GM18867 (cell line): ENCODE measurements at regions not wholly inside any gene's neighbourhood (a gene's known extent, or its start where the extent isn't known, plus 50 kb on each side); places are given as distances from the start of the nearest gene placed in this dataset.
A peak's percentile ranks its signal among the peaks of the same experiment; 100 is the strongest.

Experiments used
- ATAC-seq: cut with Tn5 transposase; IDR thresholded peaks from one replicate; pipeline ENCODE4 v1.9.1; 2021; ENCODE audit warnings: mild to moderate bottlenecking, moderate library complexity; ENCODE audit not compliant: unreplicated experiment

DNA sequence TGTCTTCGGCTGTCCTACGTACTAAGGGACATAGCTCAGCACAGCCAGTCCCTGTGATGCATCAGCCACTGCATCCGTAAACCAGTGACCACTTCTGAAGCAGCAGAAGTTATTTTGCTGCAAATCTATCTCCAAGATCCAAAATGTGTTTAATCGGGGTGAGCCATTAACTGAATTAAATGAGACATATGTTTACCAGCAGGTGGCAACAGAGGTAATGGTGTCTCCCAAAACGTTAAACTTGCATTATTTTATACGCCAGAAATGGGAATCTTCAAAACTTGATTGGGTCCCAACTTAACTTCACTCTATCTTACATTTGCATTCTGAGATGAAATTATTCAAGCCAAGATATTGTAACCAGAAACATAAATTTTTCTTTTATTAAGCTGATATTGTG, 75.3 kb upstream of the BOC start:
- ATAC-seq: no peak

DNA sequence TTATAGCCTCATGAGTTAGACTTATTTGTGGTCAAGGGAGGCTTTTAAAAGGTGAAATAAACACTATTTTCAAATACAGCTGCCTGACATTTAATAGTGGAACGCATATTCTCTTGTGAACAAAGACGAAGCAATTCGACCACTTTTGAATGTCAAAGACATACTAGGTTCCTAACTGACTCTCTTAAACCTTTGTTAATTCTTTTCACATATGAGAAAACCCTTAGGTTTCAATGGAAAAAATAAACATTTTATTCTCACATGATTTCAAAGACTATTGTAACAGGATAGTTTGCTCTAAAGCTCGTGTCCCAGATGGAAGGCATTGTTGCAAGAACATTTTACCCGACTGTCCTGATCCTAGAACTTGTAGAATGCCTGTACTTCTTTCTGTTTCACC, 74.8 kb upstream of the BOC start:
- no peak for ATAC-seq

DNA sequence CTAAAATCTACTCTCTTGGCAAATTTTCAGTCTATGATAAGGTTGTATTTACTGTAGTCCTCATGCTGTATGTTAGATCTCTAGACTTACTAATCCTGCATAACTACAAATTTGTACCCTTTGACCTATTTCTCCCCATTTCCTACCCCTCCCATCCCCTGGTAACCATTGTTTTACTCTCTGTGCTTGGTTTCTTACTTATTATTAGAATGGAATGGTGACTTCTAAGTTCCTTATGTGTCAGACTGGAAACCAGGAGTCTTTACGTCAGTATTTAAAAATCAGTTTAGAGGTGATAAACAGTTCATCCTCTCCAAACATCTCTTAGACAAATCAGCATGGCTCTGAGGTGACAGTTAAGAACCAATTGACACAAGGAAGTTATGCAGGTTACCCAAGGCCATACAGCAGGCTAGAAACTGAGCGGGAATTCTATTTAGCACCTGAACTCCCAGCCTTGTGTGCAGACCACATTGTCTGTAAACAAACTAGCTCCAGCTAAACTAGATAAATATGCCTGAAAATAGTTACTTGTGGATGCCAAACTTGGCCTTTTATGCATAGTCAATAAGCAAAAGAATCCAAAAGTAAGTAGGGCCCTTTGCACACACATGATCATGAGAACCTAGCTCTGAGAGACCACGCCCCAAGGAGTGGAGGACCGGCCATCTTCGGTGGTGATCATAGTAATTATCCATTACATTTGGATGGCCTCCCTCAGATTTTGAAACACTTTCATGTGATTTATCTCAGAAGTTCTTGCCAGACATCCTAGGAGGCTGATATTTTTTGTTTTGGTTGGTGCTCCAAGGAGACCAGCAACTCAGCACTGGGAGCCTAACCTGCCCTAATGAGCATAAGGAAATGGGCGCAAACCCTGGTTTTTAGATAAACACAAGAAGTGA, 72.3 kb upstream of the BOC start:
- no peak for ATAC-seq

DNA sequence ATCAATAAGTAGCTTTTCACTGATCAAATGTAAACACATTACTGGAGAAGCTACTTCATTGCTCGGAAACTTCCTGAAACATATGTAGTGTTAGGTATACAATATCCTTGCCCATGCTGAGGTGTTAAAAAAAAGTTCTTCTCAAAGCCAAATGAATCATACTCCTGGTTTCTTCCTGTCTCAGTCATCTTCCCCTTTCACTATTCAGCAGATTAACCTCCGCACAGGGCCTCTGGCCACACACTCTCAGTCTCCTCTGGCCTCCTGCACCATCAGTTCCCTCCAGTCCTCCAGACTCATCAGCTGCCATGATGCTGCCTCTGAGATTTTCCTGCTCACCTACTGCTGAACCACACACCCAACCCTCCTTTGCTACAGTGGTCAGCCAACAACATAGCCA, 70.5 kb upstream of the BOC start:
- peak; percentile 53 for ATAC-seq

DNA sequence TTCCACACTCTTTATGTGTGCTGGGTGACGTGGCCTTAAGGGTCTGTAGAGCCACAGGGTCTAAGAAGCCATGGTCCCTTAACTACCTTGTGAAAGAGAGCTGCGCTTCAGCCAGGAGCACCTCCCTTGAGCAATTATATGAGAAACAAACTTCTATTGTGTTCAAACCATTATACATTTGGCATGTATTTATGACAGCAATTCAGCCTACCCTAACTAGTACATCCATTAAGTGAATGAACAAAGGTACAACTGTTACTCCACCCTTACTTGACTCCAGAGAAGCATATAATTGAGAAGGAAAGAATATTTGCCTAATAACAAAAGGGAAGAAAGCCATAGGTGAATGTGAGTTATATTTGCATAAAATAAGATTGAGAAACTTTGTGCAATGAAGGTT, 69.8 kb upstream of the BOC start:
- ATAC-seq: no peak

DNA sequence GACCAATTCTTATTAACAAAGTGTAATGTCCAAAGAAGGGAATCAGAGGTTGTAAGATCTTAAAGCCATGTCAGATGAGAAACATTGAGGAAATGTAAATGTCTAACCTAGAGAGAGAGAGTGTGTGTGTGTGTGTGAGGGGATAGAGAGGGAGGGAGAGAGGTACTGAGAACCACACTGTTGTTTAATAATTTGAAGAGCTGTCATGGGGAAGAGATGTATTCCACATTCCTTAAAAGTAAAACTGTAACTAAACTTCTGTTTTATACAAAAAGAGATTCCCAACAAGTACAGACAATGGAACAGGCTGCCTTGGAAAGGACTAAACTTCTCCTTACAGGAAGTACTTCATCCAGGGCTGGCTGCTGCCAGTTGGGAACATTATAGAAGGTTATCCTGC, 68.9 kb upstream of the BOC start:
- no peak for ATAC-seq

DNA sequence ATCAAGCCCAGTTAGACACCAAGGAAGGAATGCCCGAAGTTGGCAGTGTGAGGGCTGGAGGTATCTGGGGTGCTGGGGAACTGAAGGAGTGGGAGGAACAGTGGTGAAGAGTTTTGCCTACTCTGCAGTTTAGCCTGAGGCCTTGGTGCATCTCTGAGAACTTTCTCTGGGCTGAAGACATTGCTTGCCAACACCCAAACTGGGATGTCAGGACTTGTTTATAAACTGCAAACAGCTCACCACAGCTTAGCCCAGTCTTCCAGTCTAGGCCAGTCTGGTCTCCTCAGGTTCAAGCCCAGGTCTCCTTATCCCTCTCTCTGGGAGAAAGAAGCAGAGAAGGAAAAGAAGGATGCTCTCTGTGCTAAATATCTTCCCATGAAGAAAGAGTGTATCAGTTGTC, 68.0 kb upstream of the BOC start:
- ATAC-seq: no peak

DNA sequence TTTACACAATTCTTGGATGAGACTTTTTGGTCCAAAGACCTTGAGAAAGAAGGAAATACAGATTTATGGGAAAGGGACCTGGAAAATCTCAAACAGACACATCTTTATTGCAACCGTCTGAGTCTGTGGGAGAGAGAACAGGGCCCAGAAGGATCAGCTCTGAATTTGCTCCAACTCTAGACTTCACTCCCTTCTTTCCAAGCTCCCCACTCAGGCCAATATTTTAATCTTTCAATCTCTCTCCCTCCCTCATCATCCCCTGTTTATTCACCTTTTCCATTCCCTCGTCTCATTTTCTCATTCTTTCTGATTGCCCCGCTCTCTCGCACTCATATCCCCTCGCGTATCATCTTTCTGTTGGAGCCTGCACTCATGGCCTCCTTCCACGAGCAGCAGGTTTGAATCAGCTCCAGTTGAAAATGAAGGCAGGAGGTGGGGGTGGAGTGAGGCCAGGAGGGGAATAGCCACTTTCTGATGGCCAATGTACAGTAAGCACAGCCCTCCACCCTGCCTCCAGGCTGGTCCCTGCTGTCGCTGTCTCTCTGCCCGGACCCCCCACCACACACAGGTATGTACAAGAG, 63.6 kb upstream of the BOC start:
- no peak for ATAC-seq

DNA sequence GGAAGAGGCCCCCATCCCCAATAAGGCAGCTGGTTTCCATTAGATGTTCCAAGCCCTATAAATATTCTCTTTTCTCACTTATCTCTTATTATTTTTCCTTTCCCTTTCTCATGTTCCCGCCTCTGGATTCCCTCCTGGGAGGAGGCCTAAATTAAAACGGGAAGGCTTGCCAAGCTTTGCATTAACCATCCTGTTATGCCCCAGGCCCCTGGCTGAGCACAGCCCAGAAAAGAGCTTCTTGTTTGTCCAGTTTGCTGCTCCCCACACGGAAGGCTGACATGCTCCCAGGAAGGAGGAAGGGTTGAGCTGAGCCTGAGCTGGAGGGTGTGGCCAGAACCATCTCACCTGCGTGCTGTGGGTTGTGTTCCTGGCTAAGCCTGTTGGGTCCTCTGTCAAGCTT, 63.1 kb upstream of the BOC start:
- no peak for ATAC-seq

DNA sequence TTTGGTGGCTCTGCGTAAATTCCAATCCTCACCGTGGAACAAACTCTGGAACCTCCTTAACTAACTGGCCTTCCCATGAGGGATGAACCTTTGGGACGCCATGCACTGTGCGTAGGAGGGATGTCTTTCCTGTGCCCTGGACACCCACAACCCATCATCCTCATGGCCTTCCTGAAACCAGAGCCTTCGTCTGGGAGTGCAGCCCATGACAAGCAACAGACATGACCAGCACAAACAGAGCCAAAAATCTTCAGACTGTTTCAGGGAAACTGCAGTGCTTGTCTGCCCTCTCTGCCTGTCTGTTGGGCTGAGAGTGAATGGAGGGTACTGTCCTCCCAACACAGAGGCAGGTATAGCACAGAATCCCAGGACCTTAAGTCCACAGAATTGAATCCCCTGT, 61.1 kb upstream of the BOC start:
- no peak for ATAC-seq

DNA sequence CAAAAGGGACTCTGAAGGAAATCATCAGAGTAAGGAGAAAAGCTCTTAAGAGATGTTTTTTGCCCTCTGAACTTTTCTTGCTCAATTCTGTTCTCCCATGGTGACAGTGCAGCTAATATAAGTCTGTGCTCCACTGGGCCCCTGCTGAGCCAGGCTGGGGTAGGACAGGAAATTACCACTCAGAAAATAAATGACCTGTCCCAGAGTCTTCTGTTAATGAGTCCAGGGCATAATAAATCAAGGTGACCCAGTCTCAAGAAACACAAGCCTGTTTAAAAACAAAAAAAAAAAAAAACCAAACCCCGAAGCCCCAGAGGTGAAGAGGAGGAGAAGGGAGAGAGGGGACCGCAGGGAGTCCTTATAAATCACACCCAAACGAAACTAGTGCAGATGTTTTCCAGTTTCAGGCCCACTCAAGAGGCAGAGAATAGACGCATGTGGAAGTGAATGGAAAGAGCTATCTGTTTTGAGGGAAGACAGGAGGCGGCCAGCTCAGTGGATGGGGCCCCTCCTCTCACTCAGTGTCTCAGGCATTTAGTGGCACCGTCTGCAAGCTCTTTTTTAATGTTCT, 59.8 kb upstream of the BOC start:
- ATAC-seq: no peak

DNA sequence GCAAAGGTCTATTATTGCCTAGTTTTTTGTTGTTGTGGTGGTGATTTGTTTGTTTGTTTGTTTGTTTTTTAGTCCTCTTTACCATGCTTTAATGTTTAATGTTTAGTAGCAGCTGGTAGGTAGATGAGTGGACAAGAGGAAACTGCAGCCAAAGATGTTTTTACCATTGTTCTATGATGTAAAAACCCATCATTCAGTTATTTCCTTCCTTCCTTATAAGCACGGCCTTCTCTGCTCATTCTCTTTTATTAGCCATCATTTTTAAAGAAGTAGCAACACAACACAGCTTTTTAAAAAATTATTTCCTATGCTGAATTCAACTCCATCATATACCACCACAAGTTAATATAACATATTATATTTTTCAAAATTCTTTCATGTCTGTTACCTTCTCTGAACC, 58.5 kb upstream of the BOC start:
- ATAC-seq: no peak

DNA sequence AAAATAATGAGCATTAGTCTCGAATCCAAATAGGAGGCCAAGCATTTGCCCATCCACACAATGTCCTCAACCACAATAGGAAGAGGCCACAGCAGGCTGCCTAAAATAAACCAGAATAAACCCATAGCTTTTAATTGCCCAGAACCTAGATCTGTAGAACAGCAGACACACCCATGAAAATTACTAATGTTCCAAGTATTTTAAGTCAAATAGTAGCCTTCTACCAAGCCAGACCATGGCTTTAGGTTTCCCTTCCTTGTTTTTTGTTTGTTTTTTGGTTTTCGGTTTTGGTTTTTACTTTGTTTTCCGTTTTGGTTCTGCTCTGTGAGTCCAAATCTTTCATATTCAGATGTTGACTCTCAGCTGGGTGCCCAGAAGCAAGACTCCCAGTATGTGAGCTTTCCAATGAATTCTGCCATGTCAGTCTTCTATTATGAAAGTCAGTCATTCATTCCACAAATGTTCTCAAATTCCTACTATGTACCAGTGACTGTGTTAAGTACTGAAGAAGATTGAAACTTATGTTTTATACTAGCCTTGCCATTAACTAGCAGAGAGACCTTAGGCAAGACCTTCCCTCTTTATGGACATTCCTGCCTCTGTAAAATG, 57.8 kb upstream of the BOC start:
- ATAC-seq: peak; percentile 87

DNA sequence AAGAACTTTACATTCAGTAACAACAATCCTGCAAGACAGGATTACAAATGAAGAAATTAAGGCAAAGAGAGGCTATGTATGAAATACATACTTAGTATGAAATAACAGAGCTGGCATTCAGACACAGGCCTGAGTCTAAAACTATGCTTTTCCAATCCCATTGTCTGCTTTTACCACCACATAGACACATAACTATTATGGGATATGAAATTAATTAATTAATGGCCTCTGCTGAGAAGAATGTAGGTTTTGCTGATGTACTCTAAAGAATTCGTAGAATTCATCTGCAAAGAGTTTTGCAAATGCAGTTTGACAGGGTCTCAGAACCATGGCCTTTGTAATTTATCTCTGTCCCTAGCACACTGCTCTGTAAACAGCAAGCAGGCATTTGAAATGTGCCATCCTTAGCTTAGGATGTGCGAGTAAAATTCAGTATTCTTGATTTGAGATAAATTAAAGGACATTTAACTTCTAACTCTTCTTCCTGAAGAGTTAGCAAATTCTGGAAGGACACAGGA, 54.5 kb upstream of the BOC start:
- no peak for ATAC-seq

DNA sequence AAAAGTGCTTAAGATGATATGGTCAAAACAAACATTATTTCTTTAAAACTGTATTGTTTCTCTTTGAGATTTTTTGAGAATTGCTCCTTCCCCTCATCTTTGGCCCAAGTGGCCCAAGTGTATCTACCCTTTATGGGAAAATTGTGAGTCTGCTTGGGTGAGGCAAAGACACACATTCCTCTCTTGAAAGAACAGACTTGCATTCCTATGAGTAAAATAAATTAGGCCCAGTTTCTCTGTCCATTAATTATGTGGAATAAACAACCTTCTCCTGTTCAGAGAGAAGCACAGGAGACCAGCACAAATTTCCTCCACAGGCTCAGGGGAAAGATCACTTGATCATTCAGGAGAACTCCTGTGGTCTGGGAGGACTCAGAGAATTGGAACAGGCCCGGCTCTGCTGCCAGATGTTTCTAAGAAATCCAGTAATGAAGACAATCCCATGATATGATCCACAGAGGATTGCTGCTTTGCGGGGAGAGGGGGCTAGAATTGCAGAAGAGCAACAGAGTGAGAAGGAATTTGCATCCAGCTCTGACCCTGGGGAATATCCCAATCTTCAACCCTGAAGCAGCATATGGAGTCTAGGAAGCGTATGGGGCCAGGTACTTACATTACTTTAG, 53.8 kb upstream of the BOC start:
- ATAC-seq: no peak

DNA sequence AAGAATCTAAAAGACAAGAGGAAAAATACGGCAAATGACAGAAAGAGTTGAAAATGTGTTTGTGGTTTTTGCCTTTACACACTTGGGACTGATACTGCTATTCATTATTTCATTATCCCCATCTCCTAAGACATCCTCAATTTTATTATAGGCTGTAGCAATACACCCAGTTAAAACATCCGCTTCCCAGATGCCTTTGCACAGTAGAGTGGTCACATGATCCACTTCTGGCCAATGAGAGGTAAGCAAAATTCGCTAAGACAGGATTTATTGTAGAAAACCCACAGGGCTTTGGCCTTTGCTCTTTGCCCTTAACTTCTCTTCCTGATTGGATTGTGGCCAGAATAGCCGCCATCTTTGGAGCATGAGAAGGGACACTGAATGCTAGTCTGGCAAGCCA, 53.2 kb upstream of the BOC start:
- ATAC-seq: no peak
